Dedifferentiated amniotic fluid mesenchymal stem cell (primary cell): ENCODE measurements at regions not wholly inside any gene's neighbourhood (a gene's known extent, or its start where the extent isn't known, plus 50 kb on each side); places are given as distances from the start of the nearest gene placed in this dataset.

ENCODE experiments used
- DNase-seq: peaks from one replicate; pipeline ENCODE4 v3.0.0-alpha.2; 2016; ENCODE audit errors: extremely low spot score

DNA sequence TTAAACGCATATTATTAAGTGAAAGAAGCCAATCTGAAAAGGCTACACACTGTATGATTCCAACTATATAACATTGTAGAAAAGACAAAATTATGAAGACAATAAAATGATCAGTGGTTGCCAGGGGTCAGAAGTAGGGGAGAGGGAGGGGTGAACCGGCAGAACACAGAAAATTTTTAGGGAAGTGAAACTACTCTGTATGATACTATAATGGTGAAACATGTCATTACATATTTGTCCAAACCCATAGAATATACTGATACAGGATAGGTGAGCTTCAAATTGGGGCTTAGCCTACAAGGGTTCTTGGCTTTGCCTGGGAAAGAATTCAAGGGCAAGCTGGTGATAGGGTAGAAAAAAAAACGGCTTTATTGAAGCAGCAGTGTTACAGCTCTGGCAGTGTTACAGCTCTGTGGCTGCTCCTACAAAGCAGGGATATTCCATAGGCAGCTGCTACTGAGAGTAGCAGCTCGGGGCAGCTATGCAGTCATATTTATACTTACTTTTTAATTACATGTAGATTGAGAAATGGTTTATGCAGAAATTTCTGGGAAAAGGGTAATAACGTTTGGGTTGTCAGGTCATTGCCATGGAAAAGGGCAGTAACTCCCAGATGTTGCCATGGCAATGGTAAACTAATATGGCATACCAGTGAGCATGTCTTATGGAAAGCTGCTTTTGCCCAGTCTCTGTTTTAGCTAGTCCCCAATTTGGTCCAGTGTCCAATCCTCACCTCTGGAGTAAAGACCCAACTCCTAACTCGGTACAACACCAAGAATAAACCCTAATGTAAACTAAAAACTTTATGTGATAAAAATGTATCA is 125.1 kb upstream of the SLC25A36 start:
- no peak for DNase-seq

DNA sequence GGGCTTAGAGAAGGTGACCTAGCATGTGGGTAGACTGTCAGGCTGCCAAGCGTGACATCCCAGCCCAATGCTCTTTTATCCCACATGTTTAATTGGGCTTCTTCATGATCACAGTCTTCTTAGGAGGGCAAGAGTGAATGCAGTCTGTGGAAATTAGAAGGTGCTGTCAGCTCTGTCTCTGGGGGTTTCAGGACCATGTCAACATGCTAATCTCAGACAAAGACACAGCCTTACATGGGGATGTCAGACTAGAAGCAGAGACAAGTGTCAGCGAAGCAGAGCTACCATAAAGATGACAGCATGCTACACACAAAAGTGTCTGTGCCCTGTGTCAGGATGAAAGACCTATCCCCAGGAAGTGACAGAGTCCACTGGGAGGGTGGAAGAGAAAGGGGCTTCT is 120.1 kb upstream of the SLC25A36 start:
- DNase-seq, result no peak

DNA sequence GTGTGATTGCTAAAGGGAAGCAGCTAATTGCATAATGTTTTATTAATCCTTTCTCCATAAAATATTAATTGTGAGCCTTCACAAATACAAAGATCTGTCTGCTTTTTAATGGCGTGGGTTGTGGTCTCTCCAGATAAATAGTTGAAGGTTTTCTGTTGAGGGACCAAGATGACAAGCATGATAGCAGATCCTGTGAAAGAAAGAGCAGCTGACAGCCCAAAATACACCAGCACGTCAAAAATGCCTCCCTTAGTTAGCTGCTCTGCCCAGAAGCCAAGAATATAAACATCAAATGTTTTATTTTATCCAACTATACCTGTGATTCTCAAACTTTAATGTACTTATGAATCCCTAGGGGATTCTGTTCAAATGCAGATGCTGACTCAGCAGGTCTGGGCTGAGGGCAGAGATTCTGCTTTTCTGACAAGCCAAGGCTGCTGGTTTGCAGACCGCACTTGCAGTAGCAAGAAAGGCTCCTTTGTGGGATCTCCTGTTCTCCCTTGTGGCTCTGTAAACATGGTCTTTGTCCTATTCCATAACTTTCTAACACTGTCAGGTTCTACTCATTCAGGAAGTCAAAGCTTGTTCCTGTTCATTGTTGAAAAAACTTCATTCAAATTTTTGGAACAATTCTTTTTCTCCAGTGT is 119.1 kb upstream of the SLC25A36 start:
- DNase-seq, result no peak

DNA sequence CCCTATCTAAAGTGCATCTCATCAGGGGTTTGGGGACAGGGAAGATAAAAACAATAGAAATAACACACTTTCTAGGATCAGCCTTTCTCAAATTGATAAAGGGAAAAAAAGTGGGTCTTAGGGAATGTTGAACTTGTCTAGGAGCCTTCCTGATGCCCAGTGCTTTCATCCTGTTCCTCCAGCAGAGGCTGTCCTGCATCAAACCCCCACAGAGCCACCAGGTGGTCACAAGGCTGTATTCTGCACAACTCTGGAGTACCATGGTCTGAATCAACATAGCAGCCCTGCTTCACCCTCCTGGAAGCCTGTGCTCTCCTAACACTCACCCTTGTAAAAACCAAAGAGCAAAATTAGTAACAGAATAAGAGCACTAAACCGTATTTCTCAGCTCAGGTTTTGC is 118.5 kb upstream of the SLC25A36 start:
- DNase-seq, result no peak

DNA sequence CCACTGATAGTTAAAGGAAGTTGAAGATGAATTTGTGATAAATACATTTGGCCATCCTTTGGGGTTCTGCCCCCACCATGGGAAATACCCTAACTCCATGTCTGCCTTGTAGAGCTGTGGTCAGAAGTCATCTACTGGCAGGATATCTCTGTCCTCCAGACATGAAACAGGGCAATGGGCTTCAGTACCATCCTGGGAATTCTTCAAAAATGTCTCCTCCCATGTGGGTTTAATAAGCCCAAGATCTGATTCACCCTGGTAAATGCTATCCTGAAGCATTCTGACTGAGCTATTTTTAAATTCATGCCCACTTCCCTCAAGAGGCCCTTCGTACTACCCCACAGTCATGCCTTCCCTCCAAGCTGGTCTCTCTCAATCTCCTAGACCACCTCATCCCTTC is 113.7 kb upstream of the SLC25A36 start:
- no peak for DNase-seq

DNA sequence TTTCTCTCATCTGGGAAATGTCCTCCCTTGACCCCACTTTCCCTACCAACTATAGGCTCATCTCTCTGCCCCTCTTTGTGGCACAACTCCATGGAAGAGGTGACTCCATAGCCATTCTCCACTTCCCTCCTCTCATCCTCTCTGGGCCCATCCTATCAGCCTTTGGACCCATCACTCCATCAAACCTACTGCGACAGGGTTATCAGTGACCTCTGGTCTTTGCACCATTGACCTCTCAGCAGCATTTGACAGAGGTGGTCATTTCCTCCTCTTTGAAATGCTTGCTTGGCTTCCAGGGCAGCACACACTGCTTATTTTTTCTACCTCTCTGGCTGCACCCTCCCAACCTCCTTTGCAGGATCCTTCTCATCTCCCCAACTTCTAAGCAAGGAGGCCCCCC is 113.1 kb upstream of the SLC25A36 start:
- DNase-seq, result no peak

DNA sequence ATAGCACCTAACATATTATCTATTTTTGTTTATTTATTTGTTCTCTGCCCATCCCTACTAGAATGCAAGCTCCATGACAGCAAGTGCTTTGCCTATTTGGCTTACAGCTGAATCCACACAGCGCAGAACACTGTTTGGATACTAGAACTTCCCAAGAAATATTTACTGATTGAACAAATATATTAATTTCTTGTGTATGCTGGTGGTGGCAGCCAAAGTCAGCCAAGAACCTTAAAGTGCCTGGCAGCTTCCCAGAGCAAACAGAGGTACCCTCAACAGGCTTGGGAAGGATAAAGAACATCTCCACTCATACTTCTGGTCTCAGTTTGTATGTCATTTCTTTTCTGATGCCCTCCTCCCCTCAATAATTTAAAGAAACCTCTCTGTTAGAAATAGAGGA is 111.8 kb upstream of the SLC25A36 start:
- DNase-seq, result no peak

DNA sequence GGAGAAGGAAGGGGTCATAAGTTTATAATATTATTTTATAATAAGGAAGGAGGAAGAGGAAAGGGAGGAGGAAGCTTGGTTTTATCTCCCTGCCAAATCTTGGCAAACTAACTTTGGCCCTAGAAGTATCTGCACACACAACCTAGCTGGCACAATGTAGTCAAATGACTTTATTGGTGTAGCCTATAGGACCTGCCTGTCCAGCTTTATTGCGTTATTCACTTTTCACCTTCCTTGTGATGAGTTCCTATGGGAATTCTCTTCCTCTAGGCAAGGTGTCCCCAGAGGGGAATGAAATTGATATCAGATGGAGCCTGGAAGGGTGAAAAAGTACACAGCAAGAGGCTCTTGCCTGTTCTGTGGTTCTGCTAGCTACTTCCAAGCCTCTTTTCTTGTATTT is 111.2 kb upstream of the SLC25A36 start:
- no peak for DNase-seq

DNA sequence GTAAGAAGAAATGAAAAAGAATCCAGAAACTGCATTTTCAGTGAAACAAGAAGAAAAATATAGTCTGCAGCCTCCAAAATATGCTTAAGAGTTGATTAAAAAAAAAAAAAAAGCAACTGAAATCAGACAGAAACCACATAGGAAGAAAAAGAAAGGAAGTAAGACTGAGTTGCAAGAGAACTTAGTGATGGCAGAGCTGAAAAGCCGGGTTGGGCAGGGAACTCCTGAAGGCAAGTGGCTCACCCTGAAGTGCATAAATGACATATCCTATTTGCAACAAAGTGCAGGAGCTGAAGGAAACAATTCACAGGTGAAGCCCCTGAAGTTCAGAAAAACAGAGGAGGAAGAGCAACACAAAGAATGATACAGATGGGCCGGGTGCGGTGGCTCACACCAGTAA is 108.8 kb upstream of the SLC25A36 start:
- no peak for DNase-seq

DNA sequence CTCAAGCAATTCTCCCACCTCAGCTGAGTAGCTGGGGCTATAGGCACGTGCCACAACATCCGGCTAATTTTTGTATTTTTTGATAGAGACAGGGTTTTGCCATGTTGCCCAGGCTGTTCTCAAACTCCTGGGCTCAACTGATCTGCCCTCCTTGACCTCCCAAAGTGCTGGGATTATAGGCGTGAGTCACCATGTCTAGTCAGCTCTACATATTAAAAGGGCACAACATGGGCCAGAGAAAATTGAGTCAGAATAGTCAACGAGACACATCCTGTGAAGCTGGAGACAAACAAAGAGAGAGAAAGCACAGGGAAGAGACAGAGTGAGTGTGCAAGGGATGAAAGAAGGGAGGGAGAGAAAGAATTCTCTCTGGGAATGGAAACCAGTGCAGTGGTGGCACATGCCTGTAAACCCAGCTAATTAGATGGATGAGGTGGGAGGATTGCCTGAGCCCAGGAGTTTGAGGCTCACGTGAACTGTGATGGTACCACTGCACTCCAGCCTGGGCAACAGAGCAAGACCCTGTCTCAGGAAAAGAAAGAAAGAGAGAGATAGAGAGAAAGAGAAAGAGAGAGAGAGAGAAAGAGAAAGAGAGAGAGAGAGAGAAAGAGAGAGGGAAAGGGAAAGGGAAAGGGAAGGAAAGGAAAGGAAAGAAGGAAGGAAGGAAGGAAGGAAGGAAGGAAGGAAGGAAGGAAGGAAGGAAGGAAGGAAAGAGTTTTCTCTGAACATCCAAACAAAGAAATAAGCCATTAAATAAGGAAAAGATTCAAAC is 107.2 kb upstream of the SLC25A36 start:
- no peak for DNase-seq

DNA sequence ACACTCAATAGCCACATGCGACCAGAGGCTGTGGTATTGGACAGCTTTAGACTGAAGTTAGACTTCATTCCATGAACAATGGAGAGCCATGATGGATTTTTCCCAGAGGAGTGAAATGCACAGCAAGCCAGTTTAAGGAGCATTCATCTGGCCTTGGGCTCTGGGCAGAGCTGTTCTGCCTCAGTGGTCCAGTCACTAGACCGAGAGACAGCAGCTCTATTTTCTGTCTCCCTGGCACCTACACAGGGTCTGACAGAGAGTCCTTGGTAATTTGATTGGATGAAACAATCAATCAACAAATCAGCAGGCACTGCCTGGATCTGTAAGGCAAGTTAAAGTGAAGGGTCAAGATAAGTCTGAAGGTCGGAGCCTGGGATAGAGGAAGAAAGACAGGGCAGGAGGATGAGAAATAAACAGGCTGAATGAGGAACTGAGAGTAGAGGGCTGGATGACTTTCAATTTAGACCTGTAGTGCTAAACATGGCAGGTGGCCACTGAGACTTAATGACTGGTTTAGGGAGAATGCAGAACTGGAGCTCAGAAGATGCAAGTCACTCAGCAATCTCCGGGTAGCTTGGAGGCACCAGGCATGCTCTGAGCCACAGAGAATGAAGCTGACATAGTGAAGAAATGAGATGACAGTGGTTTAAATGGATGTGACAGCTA is 98.5 kb upstream of the SLC25A36 start:
- DNase-seq, result no peak

DNA sequence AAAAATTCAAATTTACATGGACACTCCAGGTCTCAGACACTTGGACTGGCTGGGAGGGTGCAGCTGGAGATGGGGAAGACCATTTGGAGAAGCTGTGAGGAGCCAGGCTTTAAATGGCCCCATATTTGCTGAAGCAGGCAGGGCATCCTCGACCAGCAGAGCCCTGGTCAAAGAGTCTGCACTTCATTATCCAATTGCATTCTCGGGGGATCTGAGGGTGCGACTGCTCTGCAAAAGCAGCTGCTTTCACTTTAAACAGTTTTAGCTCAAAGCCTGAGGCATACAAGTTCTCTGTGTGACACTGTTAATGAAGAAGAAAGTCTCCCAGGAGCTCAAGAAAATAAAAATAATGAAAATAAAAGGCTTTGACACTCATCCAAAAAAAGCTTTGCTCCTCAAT is 98.0 kb upstream of the SLC25A36 start:
- DNase-seq, result no peak

DNA sequence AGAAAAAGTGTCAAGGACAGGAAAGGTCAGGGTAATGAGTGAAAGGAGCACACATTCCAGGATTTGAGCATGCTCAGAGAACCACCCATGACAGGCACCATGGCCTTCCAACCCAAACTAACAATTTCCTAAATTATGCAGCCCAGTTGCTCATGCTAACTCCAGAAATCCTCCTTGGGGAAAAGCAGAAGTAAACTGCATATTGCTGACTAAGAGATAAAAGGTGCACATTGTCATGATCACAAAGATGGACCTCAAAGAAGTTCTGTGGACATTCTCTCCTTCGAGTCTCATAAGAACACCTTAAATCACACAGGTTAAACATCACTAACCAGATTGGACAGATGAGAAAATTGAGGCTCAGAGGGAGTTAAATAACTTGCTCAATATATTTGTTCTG is 97.6 kb upstream of the SLC25A36 start:
- no peak for DNase-seq

DNA sequence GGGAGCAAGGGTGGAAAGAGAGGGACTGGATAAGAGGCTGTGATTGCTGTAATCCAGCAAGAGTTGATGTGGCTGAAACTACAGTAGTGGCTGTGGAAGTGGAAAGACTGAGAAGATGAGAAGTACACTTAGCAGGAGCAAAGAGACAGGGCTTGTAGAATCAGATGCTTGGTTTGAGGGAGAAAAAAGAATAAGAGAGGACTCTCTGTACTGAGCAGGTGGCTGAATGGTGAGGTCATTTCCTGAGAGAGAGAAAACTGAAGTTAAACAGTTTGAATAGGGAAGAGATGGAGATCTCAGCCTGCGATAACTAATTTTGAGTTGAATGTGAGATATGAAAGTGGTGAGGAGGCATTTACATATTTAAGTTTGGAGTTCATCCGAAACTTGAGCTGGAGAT is 95.8 kb upstream of the SLC25A36 start:
- DNase-seq, result no peak

DNA sequence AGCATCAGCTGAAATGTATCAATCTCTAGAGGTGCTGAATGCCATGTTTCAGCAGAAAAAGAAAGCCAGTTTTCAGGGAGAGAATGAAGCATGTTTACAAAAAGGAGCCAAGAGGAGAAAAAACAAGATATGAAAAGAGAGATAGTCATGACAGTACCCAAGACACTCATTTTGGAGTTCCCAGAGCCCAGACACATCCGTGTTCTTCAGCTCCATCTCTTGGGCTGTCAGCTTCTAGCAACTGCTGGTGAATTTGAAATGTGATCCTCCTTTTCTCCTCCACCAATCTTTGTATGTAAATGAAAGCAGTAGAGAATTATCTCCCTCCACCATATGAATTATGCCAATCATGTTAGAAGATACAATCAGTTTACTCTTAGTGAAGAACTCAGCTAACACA is 93.0 kb upstream of the SLC25A36 start:
- DNase-seq, result no peak

DNA sequence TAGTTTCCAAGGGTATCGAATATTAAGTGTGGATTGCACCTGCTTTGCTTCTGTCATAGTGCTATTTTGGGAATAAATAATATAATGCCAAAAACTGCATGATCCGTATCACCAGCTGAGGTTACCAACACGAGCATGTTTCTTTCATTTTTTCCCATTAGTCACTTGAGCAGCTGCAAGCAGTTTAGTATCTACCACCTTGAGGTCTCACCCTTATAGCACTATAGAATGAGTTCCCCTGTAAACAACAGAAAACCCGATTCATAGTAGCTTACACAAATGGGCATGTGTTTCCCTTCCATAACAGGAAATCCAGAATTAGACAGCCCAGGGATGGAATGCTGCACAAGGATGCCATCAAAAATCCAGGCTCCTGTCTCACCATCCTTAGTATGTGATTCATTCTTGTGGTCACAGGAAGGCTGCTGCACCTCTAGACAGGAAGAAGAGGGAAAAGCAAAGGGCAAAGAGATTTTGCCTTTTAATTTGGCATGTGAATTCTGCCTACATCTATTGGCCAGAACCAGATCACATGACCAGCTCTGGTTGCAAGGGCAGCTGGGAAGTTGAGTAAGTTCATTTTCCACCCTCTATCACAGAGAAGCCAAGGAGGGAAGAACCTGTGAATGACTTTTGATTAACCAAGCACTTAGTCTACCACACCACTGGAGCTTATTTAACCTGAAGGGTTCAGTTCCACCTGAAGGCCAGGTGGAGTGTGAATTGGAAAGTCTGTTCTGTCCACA is 91.3 kb upstream of the SLC25A36 start:
- no peak for DNase-seq

DNA sequence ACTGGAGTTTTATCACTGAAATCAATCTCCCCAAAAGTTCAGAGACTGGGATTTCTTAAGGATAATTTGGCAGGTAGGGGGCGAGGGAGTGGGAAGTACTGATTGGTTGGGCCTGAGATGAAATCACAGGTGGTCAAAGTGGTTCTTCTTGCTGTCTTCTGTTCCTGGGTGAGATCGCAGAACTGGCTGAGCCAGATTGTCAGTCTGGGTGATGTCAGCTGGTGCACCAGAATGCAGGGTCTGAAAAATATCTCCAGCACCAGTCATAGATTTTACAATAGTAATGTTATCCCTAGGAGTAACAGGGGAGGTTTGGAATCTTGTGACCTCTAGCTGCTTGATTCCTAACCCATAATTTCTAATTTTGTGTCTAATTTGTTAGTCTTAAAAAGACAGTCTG is 86.7 kb upstream of the SLC25A36 start:
- DNase-seq, result no peak

DNA sequence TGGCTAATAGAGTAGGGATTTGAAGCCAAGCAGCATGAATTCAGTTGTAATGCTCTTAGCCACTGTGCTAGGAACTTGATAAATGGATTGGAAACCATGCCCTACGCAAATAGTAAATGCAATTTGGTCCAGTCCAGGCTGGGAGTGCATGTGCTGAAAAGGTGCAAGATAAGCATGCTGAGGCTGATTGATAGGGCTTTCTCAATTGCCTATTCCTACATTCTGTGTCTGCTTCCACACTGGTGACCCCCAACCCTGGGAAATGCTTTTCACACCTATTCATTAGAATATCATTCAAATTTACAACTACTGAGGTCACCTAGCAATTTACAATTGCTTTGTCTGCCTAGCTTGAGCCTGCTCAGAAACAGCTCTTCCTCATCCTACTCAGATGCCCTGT is 84.7 kb upstream of the SLC25A36 start:
- no peak for DNase-seq

DNA sequence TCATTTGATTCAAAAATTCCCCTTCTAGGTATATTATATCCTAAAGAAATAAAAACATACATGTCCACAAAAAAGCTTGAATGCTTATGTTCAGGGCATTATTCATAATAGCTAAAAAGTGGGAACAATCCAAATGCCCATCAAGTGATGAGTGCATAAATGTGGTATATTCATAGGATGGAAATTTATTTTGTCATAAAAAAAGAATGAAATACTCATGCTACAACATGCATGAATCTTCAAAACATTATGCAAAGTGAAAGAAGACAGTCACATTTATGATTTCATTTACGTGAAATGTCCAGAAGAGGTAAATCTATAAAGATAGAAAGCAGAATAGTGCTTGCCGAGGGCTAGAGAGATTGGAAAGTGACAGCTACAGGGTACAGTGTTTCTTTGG is 83.6 kb upstream of the SLC25A36 start:
- no peak for DNase-seq

DNA sequence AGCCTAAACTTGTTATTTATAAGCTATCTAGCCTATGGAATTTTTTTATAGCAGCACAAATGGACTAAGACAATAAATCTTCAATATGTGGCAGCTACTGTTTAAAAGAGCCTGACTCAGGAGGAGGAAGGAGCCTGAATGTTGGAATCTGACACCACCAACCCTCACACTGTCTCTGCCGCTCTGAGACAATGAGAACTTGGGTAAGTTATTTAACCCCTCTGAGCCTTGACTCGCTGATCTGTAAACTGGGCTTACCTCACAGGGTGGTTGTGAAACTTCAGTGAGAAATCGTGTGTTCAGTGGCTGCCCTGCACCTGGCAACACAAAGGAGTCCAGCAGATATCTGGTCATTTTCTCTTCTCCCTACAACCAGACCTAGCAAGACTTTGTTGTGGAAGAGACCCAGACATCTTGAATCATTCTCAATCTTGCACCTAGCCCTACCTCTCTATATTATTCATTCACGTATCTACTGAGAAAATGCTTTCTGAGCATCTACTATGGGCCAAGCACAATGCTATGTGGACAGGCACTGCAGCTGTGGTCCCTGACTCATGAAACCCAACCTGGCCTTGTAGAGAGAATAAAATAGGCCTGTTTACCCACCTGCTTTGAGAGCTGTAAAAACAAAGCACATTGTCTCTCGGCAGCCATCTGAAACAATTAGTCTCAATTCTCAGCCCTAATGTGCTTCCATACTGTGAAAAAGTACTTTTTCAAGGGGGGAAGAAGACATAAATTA is 81.9 kb upstream of the SLC25A36 start:
- no peak for DNase-seq

DNA sequence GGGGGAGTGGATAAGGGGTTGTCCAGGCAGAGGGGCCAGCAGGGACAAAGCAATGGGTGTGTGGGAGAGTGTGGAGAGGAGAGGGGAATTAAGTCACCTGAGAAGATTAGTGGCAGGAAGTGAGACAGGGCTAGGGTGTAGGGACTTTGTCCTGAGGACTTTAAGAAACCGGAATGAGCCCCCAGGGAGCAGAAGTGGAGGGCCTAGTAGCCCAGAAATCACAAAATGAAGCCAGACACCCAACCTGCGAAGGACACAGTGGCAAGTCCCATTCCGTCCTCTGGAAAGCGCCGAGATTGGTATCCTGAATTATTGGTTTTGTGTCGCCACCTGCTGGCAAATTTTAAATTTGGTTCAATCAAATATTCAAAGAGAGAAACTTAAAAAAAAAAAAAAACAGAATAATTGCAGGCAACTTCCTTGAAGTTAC is 78.0 kb upstream of the SLC25A36 start:
- DNase-seq, result peak; percentile 49
